Skeletal muscle tissue (tissue), 3 donors: ENCODE measurements at regions not wholly inside any gene's neighbourhood (a gene's known extent, or its start where the extent isn't known, plus 50 kb on each side); places are given as distances from the start of the nearest gene placed in this dataset.

Experiments used
- H3K27ac ChIP-seq: one replicate; pipeline ENCODE4 v1.7.0; 2013; ENCODE audit warnings: mild to moderate bottlenecking, low read depth, low read length, inconsistent platforms
- H3K27me3 ChIP-seq, 3 donors: one replicate each; pipeline ENCODE4 v1.7.0; 2013; ENCODE audit warnings: low read length in 3 of 3; ENCODE audit not compliant: control insufficient read depth in 3 of 3, insufficient read depth in 3 of 3
- H3K36me3 ChIP-seq, 3 donors: one replicate each; pipeline ENCODE4 v1.7.0; 2013; ENCODE audit warnings: low read length in 3 of 3; ENCODE audit not compliant: control insufficient read depth in 3 of 3, insufficient read depth in 3 of 3
- H3K4me1 ChIP-seq, 3 donors: one replicate each; pipeline ENCODE4 v1.7.0; 2013; ENCODE audit warnings: low read length in 3 of 3, mild to moderate bottlenecking in 3 of 3; ENCODE audit not compliant: control insufficient read depth in 3 of 3, insufficient read depth in 3 of 3
- H3K4me3 ChIP-seq, 3 donors: one replicate each; pipeline ENCODE4 v1.7.0; 2013; ENCODE audit warnings: low read length in 3 of 3
- H3K9ac ChIP-seq, 3 donors: one replicate each; pipeline ENCODE4 v1.7.0; 2013; ENCODE audit warnings: low read length in 3 of 3, mild to moderate bottlenecking in 3 of 3, moderate library complexity in 2 of 3, low read depth in 1 of 3
- H3K9me3 ChIP-seq, 3 donors: one replicate each; pipeline ENCODE4 v1.7.0; 2013; ENCODE audit warnings: low read length in 3 of 3; ENCODE audit not compliant: control insufficient read depth in 3 of 3
- donor health status: Osteomylitis.

GRCh38 chr15:94579286-94579685 lies 347.9 kb downstream of the MCTP2 start:
- no peaks in the 10 kb centered on the region for H3K27me3 ChIP-seq
- no peaks in the 10 kb centered on the region for H3K4me1 ChIP-seq
- H3K9ac ChIP-seq = no peak overlapping the region
- no peak overlapping the region for H3K4me3 ChIP-seq
- H3K9me3 ChIP-seq = no peaks in the 10 kb centered on the region
- no peaks in the 10 kb centered on the region for H3K36me3 ChIP-seq
- H3K27ac ChIP-seq = no peak overlapping the region

- H3K27me3 ChIP-seq = no peaks in the 10 kb centered on the region
- no peaks in the 10 kb centered on the region for H3K9me3 ChIP-seq
- H3K9ac ChIP-seq = no peak overlapping the region
- H3K36me3 ChIP-seq = no peaks in the 10 kb centered on the region
- no peak overlapping the region for H3K4me3 ChIP-seq
- no peaks in the 10 kb centered on the region for H3K4me1 ChIP-seq
- no peak overlapping the region for H3K27ac ChIP-seq
These were observed 349.0 kb downstream of the MCTP2 start for GRCh38 chr15:94580211-94580885.

GRCh38 chr15:94582368-94582767 lies 351.0 kb downstream of the MCTP2 start:
- H3K36me3 ChIP-seq = no peaks in the 10 kb centered on the region
- H3K4me3 ChIP-seq = no peak overlapping the region
- H3K4me1 ChIP-seq = no peaks in the 10 kb centered on the region
- H3K9ac ChIP-seq = no peak overlapping the region
- no peak overlapping the region for H3K27ac ChIP-seq
- no peaks in the 10 kb centered on the region for H3K9me3 ChIP-seq
- no peaks in the 10 kb centered on the region for H3K27me3 ChIP-seq

DNA sequence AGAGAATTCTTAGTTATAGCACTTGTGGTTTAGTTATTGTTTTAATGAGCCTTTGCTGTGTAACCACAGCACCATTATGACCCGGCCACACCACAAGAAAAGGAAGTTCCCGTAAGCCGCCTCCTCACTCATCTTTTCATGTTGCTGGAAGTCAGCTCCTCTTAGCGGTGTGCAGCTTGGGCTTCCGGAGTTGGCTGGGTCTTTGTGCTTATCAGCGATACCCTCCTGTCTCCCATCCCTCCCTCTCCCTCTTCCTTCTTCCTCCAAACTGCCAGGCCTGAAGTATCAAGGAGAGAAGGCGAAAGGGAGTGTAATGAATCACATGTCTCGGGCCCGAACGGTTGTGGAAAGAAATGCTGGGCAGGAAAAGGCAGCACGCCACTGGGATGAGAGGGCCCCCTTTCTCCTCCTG lies 353.5 kb downstream of the MCTP2 start:
- no peak overlapping the region for H3K4me3 ChIP-seq
- H3K27ac ChIP-seq = no peak overlapping the region
- H3K9ac ChIP-seq = no peak overlapping the region
- no peaks in the 10 kb centered on the region for H3K9me3 ChIP-seq
- H3K27me3 ChIP-seq = peaks cover 0 to 3% (median 0%) of the 10 kb centered on the region in 3 donors
- H3K36me3 ChIP-seq = no peaks in the 10 kb centered on the region
- H3K4me1 ChIP-seq = no peaks in the 10 kb centered on the region

- H3K9ac ChIP-seq = no peak overlapping the region
- no peak overlapping the region for H3K27ac ChIP-seq
- no peaks in the 10 kb centered on the region for H3K4me1 ChIP-seq
- no peaks in the 10 kb centered on the region for H3K36me3 ChIP-seq
- peaks cover 0 to 3% (median 0%) of the 10 kb centered on the region in 3 donors for H3K27me3 ChIP-seq
- H3K4me3 ChIP-seq = no peak overlapping the region
- H3K9me3 ChIP-seq = no peaks in the 10 kb centered on the region
These were observed 354.7 kb downstream of the MCTP2 start for GRCh38 chr15:94586099-94586498.

DNA sequence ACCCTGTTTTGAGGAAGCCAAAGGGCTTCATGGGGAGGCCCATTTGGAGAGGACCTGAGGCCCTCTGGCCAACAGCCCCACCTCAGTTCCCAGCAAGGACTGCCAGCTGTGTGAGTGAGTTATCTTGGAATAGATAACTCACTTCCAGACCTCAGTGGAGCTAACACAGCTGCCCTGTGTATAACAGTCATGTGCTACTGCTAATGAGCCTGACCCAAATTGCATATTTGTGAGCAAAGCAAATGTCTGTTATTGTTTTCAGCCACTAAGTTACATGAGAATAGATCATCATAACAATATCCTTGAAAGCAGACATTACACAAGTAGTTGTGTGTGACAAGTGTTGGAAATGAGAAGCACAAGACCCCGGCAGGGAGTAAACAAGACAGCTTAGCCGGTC lies 355.8 kb downstream of the MCTP2 start:
- H3K36me3 ChIP-seq = no peaks in the 10 kb centered on the region
- no peaks in the 10 kb centered on the region for H3K9me3 ChIP-seq
- H3K27me3 ChIP-seq = peaks cover 0 to 3% (median 0%) of the 10 kb centered on the region in 3 donors
- no peaks in the 10 kb centered on the region for H3K4me1 ChIP-seq
- no peak overlapping the region for H3K4me3 ChIP-seq
- H3K27ac ChIP-seq = no peak overlapping the region
- H3K9ac ChIP-seq = no peak overlapping the region

DNA sequence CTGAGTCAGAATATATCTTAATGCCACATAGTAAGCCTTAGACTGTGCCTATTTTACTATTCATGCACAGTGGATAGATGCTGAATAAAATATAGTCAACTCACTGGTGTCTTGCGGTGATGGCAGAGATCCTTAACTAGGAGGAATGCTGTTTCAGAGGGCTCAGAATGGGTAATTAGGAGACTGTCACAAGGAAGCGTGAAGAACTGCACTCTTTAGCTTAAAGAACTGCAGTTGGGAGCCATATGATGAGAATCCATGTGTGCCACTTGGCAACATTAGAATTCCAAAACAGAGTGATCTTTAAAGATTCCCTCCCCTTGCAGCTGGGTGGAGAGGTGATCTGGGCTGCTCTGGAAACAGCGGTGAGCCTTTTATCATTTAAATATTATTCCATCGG lies 357.6 kb downstream of the MCTP2 start:
- H3K36me3 ChIP-seq = no peaks in the 10 kb centered on the region

DNA sequence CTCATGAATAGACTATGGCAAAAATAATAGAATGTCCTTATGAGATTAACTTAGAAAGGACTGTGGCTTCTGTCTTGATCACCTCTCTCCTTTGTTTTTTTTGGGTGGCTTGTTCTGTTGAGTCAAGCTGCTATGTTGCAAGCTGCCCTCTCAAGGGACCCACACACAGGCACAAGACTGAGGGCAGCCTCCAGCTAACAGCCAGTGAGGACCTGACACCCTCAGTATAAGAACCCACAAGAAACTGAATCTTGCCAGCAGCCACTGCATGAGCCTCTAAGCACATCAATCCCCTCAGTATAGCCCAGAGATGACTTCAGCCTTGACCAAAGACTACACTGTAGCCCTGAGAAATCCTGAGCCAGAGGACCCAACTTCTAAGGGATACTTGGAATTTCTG lies 361.1 kb downstream of the MCTP2 start:
- no peaks in the 10 kb centered on the region for H3K9me3 ChIP-seq
- H3K36me3 ChIP-seq = no peaks in the 10 kb centered on the region
- no peaks in the 10 kb centered on the region for H3K4me1 ChIP-seq
- no peak overlapping the region for H3K4me3 ChIP-seq
- H3K27ac ChIP-seq = no peak overlapping the region
- no peak overlapping the region for H3K9ac ChIP-seq
- H3K27me3 ChIP-seq = peaks cover 0 to 3% (median 0%) of the 10 kb centered on the region in 3 donors

More for the DNA sequence above, 357.6 kb downstream of the MCTP2 start:
- no peak overlapping the region for H3K4me3 ChIP-seq
- H3K27ac ChIP-seq = no peak overlapping the region
- H3K9me3 ChIP-seq = no peaks in the 10 kb centered on the region
- no peaks in the 10 kb centered on the region for H3K4me1 ChIP-seq
- peaks cover 0 to 3% (median 0%) of the 10 kb centered on the region in 3 donors for H3K27me3 ChIP-seq
- H3K9ac ChIP-seq = no peak overlapping the region

DNA sequence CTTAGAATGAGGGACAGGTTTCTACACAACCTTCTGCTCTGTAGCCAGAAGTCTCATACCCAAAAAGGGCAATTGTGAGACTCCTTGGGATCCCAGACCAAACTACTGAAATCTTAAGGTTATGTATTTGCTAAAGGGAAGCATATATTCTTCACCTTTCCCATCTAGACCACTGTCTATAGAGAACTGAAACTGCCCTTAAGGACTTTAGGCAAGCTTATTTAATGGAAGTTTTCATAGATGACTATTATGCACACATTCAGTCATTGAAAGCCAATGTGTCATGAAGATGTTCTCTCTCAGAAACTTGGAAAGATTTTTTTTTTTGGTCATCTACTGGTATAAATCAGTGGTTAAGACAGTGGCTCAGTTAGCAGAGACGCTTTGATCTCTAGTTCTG lies 365.3 kb downstream of the MCTP2 start:
- no peak overlapping the region for H3K9ac ChIP-seq
- no peaks in the 10 kb centered on the region for H3K9me3 ChIP-seq
- H3K4me1 ChIP-seq = no peaks in the 10 kb centered on the region
- H3K4me3 ChIP-seq = no peak overlapping the region
- H3K36me3 ChIP-seq = no peaks in the 10 kb centered on the region
- H3K27me3 ChIP-seq = no peaks in the 10 kb centered on the region
- no peak overlapping the region for H3K27ac ChIP-seq

GRCh38 chr15:94600505-94600904 lies 369.1 kb downstream of the MCTP2 start:
- Histone ChIP-seq H3K27me3 (no peaks in the 10 kb centered on the region), H3K9ac (no peak overlapping the region), H3K36me3 (no peaks in the 10 kb centered on the region), H3K9me3 (no peaks in the 10 kb centered on the region), H3K27ac (no peak overlapping the region), H3K4me1 (no peaks in the 10 kb centered on the region), H3K4me3 (no peak overlapping the region)
